Smooth muscle cell (in vitro differentiated cells): ENCODE measurements at regions not wholly inside any gene's neighbourhood (a gene's known extent, or its start where the extent isn't known, plus 50 kb on each side); places are given as distances from the start of the nearest gene placed in this dataset.

Experiments
- DNase-seq: peaks from one replicate; lab custom pipeline; 2025; ENCODE audit not compliant: unreplicated experiment; lab: John Stamatoyannopoulos, UW
- H2AFZ ChIP-seq: fragments of 200-600 bp; sonication (generic); 2 replicates; pipeline ENCODE4 v1.6.0; 2016; ENCODE audit warnings: antibody characterized with exemption, low read depth, mild to moderate bottlenecking
- H3F3A ChIP-seq: fragments of 200-600 bp; sonication (generic); 2 replicates; pipeline ENCODE4 v1.6.0; 2017; ENCODE audit warnings: antibody characterized with exemption, low read depth
- H3K27ac ChIP-seq: fragments of 200-600 bp; sonication (generic); 2 replicates; pipeline ENCODE4 v1.5.1; 2016; ENCODE audit warnings: low read depth, mild to moderate bottlenecking
- H3K27me3 ChIP-seq: fragments of 200-600 bp; sonication (generic); 2 replicates; pipeline ENCODE4 v1.6.1; 2016; ENCODE audit warnings: low read depth, mild to moderate bottlenecking
- H3K36me3 ChIP-seq: fragments of 200-600 bp; sonication (generic); 2 replicates; pipeline ENCODE4 v1.5.1; 2016; ENCODE audit warnings: low read depth
- H3K4me1 ChIP-seq: fragments of 200-600 bp; sonication (generic); 2 replicates; pipeline ENCODE4 v1.5.1; 2016; ENCODE audit warnings: low read depth
- H3K4me2 ChIP-seq: fragments of 200-600 bp; sonication (generic); 2 replicates; pipeline ENCODE4 v1.6.0; 2016; ENCODE audit warnings: mild to moderate bottlenecking
- H3K4me3 ChIP-seq: fragments of 200-600 bp; sonication (generic); 2 replicates; pipeline ENCODE4 v1.5.1; 2016; ENCODE audit warnings: mild to moderate bottlenecking
- H3K79me2 ChIP-seq: fragments of 200-600 bp; sonication (generic); 2 replicates; pipeline ENCODE4 v1.6.0; 2016; ENCODE audit warnings: low read depth, mild to moderate bottlenecking
- H3K9ac ChIP-seq: fragments of 200-600 bp; sonication (generic); 2 replicates; pipeline ENCODE4 v1.6.0; 2016; ENCODE audit warnings: low read depth
- H3K9me3 ChIP-seq: fragments of 200-600 bp; sonication (generic); replicated peaks from 2 replicates; pipeline ENCODE4 v1.5.1; 2016; ENCODE audit warnings: low read depth
- H4K20me1 ChIP-seq: fragments of 200-600 bp; sonication (generic); 2 replicates; pipeline ENCODE4 v1.6.0; 2016; ENCODE audit warnings: low read depth
- CTCF ChIP-seq: fragments of 200-600 bp; sonication (generic); IDR thresholded peaks from 2 replicates; pipeline ENCODE4 v1.5.1; 2017; ENCODE audit warnings: borderline replicate concordance, mild to moderate bottlenecking, antibody characterized with exemption; ENCODE audit not compliant: insufficient read depth, poor library complexity, severe bottlenecking
- WGBS: methylation state at CpG from one replicate; pipeline ENCODE4 v1.1.7; 2016; ENCODE audit warnings: low lambda C conversion rate; 5-methylcytosine and 5-hydroxymethylcytosine counted together

DNA sequence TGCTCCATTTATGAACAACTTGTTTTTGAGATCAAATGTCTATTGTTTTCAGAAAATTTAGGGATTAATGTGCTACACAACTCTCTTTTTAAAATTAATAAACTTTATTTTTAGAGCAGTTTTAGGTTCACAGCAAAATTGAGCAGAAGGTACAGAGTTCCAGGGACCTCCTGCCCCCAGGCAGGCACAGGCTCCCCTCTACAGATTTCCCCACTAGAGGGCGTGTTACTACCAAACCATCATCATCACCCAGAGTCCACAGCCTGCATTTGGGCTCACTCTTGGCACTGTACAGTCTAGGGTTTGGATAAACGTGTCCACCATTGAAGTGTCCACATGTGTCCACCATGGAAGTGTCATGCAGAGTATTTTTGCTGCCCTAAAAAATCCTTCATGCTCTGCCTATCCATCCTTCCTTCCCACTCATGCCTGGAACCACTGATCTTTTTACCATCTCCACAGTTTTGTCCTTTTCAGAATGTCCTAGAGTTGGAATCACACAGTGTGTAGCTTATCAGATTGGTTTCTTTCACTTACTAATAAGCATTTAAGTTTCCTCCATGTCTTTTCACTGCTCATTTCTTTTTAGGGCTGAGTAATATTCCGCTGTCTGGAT is 61.7 kb downstream of the MRPL36 start:
- no peaks in the 10 kb centered on the region for H3K4me1 ChIP-seq
- no peaks in the 10 kb centered on the region for H3K79me2 ChIP-seq
- peak; percentile 54 for TF ChIP-seq CTCF
- no peak for DNase-seq
- no peak overlapping the region for H3K4me3 ChIP-seq
- WGBS: 33% methylated on average over 3 of the region's 3 CpGs
- H3K9me3 ChIP-seq: peaks cover 6% of the 10 kb centered on the region
- no peak overlapping the region for H3K4me2 ChIP-seq
- no peak overlapping the region for H3K9ac ChIP-seq
- no peak overlapping the region for H3K27ac ChIP-seq
- H3K36me3 ChIP-seq: no peaks in the 10 kb centered on the region
- H3F3A ChIP-seq: no peaks in the 10 kb centered on the region
- no peaks in the 10 kb centered on the region for H4K20me1 ChIP-seq
- H3K27me3 ChIP-seq: no peaks in the 10 kb centered on the region
- H2AFZ ChIP-seq: no peak overlapping the region

DNA sequence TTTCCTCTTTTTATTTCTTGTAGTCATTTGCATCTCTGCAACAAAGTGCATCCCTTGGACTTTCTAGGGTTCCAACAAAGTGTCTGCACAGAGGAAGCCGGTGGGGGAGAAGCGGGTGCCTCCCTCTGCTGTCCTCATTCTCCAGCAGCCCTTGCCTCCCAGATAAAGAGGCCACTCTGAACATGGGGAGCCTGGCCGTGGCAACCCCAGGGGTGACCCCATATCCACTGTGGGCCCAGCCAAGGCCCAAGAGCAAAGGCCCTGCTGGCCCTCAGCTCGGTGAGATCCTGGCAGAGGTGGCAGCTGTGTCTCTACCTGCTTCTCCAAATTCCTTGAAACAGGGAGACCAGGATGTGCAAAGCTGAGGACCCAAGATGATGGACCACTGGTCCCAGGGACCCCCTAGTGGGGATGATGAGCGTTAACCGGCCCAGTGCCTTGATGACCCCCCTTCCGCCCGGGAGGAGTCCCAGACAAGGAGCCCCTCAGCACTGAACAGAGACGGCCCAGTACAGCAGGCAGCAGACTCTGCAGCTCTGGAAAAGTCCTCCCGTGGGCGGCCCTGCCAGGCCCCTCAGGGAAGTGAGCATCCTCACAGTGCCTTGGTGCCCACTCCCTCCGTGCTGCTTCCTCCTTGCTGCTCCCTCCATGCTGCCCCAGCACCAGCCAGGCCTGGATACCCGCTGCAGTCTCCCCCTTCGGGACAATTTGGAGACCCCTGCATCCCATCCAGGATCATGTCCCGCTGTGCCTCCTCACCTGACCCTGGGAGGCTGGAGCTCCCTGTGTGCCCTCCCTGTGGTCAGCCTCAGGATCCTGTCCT is 62.5 kb downstream of the MRPL36 start:
- H4K20me1 ChIP-seq: no peaks in the 10 kb centered on the region
- H3K4me1 ChIP-seq: no peaks in the 10 kb centered on the region
- H3K27ac ChIP-seq: no peak overlapping the region
- H3K4me2 ChIP-seq: no peak overlapping the region
- no peak for DNase-seq
- whole genome bisulfite sequencing: 78% methylated on average over 15 of the region's 15 CpGs
- H3K27me3 ChIP-seq: no peaks in the 10 kb centered on the region
- no peaks in the 10 kb centered on the region for H3K79me2 ChIP-seq
- no peak overlapping the region for H3K9ac ChIP-seq
- no peak overlapping the region for H3K4me3 ChIP-seq
- H3F3A ChIP-seq: no peaks in the 10 kb centered on the region
- H3K36me3 ChIP-seq: no peaks in the 10 kb centered on the region
- peaks cover 6% of the 10 kb centered on the region for H3K9me3 ChIP-seq
- no peak overlapping the region for H2AFZ ChIP-seq
- no peak for TF ChIP-seq CTCF

DNA sequence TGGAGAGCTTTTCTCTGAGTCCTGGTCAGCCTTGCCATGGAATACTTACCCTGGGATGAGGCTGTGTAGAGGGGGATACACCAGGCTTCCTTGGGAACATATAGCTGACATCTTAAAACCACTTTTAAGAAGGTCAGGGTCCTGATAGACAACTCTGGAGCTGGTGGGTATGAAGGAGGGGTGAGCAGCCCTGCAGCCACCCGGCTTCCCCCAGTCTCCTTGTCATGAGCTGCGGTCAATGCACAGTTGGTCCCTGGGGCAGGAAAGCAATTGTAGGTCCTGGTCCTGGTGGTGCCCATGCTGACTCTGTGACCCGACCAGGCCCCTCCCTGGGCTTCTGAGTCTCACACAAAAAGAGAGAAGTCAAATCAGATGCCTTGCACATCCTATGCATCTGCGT is 63.6 kb downstream of the MRPL36 start:
- H3K4me2 ChIP-seq: no peak overlapping the region
- no peaks in the 10 kb centered on the region for H3K4me1 ChIP-seq
- H3K36me3 ChIP-seq: no peaks in the 10 kb centered on the region
- 87% methylated on average over 4 of the region's 4 CpGs for WGBS
- H3F3A ChIP-seq: no peaks in the 10 kb centered on the region
- H3K9me3 ChIP-seq: peaks cover 6% of the 10 kb centered on the region
- no peak for TF ChIP-seq CTCF
- no peaks in the 10 kb centered on the region for H4K20me1 ChIP-seq
- no peak overlapping the region for H2AFZ ChIP-seq
- DNase-seq: no peak
- no peak overlapping the region for H3K27ac ChIP-seq
- H3K9ac ChIP-seq: no peak overlapping the region
- no peaks in the 10 kb centered on the region for H3K27me3 ChIP-seq
- no peaks in the 10 kb centered on the region for H3K79me2 ChIP-seq
- no peak overlapping the region for H3K4me3 ChIP-seq
